ENCODE measurements at regions not wholly inside any gene's neighbourhood (a gene's known extent, or its start where the extent isn't known, plus 50 kb on each side); places are given as distances from the start of the nearest gene placed in this dataset.

DNA sequence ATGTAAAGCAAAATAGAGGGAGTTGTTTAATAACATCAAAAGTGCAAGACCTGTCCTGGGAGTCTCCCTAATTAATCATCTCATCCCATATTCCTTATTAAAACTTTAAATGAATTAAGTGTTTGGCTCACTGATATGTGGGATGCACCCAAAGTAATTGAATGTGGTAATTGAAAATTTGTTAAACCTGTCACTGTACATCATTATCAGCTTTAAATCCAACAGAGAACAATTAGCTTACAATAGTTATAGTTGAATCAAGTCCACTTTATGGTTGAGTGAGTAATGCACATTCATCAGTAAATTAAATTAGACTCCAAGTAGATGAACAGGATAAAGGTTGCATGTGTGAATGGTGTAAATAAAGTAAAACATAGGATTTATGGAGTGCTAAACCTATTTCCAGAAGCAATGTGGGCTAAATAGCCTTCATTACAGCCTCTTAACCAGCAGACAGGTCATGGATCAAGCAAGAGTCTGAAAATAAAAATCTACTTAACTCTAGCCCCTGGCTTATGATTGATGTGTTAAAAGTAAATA, 608.2 kb upstream of the CCDC54 start:
- no peaks in the 10 kb centered on the region for H3K27me3 ChIP-seq
- H3K4me1 ChIP-seq: no peaks in the 10 kb centered on the region
- TF ChIP-seq EP300 (IDR thresholded peaks at IDR 0.05): no peak
- TF ChIP-seq, protein P1, sequence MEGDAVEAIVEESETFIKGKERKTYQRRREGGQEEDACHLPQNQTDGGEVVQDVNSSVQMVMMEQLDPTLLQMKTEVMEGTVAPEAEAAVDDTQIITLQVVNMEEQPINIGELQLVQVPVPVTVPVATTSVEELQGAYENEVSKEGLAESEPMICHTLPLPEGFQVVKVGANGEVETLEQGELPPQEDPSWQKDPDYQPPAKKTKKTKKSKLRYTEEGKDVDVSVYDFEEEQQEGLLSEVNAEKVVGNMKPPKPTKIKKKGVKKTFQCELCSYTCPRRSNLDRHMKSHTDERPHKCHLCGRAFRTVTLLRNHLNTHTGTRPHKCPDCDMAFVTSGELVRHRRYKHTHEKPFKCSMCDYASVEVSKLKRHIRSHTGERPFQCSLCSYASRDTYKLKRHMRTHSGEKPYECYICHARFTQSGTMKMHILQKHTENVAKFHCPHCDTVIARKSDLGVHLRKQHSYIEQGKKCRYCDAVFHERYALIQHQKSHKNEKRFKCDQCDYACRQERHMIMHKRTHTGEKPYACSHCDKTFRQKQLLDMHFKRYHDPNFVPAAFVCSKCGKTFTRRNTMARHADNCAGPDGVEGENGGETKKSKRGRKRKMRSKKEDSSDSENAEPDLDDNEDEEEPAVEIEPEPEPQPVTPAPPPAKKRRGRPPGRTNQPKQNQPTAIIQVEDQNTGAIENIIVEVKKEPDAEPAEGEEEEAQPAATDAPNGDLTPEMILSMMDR (IDR thresholded peaks at IDR 0.05): no peak
- TF ChIP-seq POLR2A (IDR thresholded peaks at IDR 0.05; ENCODE audit: low read depth): no peak
- no peak overlapping the region for H3K4me3 ChIP-seq
- intact Hi-C loops (cut with DNase I): no loop called here
- no peak overlapping the region for H3K27ac ChIP-seq (replicated peaks in 1 of 4)
- no peaks in the 10 kb centered on the region for H3K9me3 ChIP-seq
- no peaks in the 10 kb centered on the region for H3K36me3 ChIP-seq
- DNase-seq (ENCODE audit: extremely low spot score): no peak

- H3K4me1 ChIP-seq: no peaks in the 10 kb centered on the region
- intact Hi-C loops (cut with DNase I): no loop called here
- DNase-seq (ENCODE audit: extremely low spot score): no peak
- H3K36me3 ChIP-seq: no peaks in the 10 kb centered on the region
- WGBS: 75% methylated on average over 1 of the region's 1 CpG
- no peak overlapping the region for H3K27ac ChIP-seq (replicated peaks in 1 of 4)
- H3K4me3 ChIP-seq: no peak overlapping the region
- H3K9me3 ChIP-seq: no peaks in the 10 kb centered on the region
- TF ChIP-seq EP300 (IDR thresholded peaks at IDR 0.05) (no peak), POLR2A (IDR thresholded peaks at IDR 0.05; ENCODE audit: low read depth) (no peak)
- TF ChIP-seq, protein P1 (IDR thresholded peaks at IDR 0.05): no peak
- no peaks in the 10 kb centered on the region for H3K27me3 ChIP-seq
These were observed 603.4 kb upstream of the CCDC54 start for GRCh38 chr3:106773795-106774194.

DNA sequence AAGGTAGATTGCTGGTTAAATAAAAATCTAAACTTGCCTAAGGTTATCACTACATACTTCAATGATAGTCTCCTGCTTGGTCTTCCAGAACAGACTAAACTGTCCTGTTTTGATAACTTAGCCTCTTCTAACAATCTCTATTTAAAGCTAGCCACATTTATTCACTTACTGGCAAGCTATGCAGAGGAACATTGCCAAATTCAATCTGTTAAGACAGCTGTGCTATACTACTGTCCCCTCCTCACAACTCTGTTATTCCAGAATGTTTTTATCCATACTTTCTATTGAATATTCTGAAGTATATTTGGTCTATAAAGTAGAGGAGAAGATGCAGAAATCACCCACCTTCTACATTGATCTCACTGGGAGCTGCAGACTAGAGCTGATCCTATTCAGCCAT, 594.0 kb upstream of the CCDC54 start:
- Histone ChIP-seq H3K4me1 (no peaks in the 10 kb centered on the region), H3K9me3 (no peaks in the 10 kb centered on the region), H3K27me3 (no peaks in the 10 kb centered on the region), H3K27ac (replicated peaks in 1 of 4) (no peak overlapping the region), H3K4me3 (no peak overlapping the region), H3K36me3 (no peaks in the 10 kb centered on the region)
- TF ChIP-seq POLR2A (IDR thresholded peaks at IDR 0.05; ENCODE audit: low read depth) (no peak), POLR2AphosphoS5 (IDR thresholded peaks at IDR 0.05) (no peak)
- TF ChIP-seq, protein P1 (IDR thresholded peaks at IDR 0.05): no peak
- intact Hi-C loops (cut with DNase I): no loop called here
- DNase-seq (ENCODE audit: extremely low spot score): no peak

- no peaks in the 10 kb centered on the region for H3K27me3 ChIP-seq
- TF ChIP-seq EP300 (IDR thresholded peaks at IDR 0.05): no peak
- TF ChIP-seq POLR2A (IDR thresholded peaks at IDR 0.05; ENCODE audit: low read depth): no peak
- TF ChIP-seq, protein P1 (IDR thresholded peaks at IDR 0.05): no peak
- no peak for TF ChIP-seq POLR2AphosphoS5 (IDR thresholded peaks at IDR 0.05)
- H3K27ac ChIP-seq (replicated peaks in 1 of 4): no peak overlapping the region
- H3K9me3 ChIP-seq: peaks cover 0 to 7% (median 0%) of the 10 kb centered on the region in 4 donors
- H3K36me3 ChIP-seq: no peaks in the 10 kb centered on the region
- WGBS: 84% methylated on average over 4 of the region's 4 CpGs
- no peak overlapping the region for H3K4me3 ChIP-seq
- DNase-seq (ENCODE audit: extremely low spot score): no peak
- H3K4me1 ChIP-seq: no peaks in the 10 kb centered on the region
- intact Hi-C loops (cut with DNase I): no loop called here
These were observed 588.0 kb upstream of the CCDC54 start for GRCh38 chr3:106789276-106789675.

DNA sequence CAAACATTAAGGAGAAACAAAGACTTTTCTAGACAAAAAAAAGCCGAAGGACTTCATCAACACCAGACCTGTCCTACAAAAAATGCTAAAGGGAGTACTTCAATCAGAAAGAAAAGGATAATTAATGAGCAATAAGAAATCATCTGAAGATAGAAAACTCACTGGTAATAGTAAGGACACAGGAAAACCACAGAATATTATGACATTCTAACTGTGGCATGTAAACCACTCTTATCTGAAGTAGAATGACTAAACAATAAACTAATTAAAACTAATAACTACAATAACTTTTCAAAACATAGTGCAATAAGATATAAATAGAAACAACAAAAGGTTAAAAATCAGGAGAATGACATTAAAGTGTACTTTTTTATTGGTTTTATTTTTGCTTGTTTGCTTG, 584.5 kb upstream of the CCDC54 start:
- 96% methylated on average over 1 of the region's 1 CpG for WGBS
- DNase-seq (ENCODE audit: extremely low spot score): no peak
- H3K4me1 ChIP-seq: no peaks in the 10 kb centered on the region
- no peaks in the 10 kb centered on the region for H3K36me3 ChIP-seq
- intact Hi-C loops (cut with DNase I): no loop called here
- no peaks in the 10 kb centered on the region for H3K27me3 ChIP-seq
- H3K9me3 ChIP-seq: peaks cover 0 to 7% (median 0%) of the 10 kb centered on the region in 4 donors
- TF ChIP-seq POLR2AphosphoS5 (IDR thresholded peaks at IDR 0.05) (no peak), EP300 (IDR thresholded peaks at IDR 0.05) (no peak), POLR2A (IDR thresholded peaks at IDR 0.05; ENCODE audit: low read depth) (no peak)
- TF ChIP-seq, protein P1 (IDR thresholded peaks at IDR 0.05): no peak
- no peak overlapping the region for H3K27ac ChIP-seq (replicated peaks in 1 of 4)
- H3K4me3 ChIP-seq: no peak overlapping the region

Measured in esophagus muscularis mucosa (tissue), 4 donors.